Natural killer cell (primary cell): ENCODE measurements at regions not wholly inside any gene's neighbourhood (a gene's known extent, or its start where the extent isn't known, plus 50 kb on each side); places are given as distances from the start of the nearest gene placed in this dataset.

Experiments
- ATAC-seq, 3 donors: fragments of 150-1000 bp in 2 of 3; fragments of 200-7000 bp in 1 of 3; cut with Tn5 transposase; 1 replicate in 1 of 3; 2 replicates in 2 of 3; pipeline ENCODE4 v1.10.0; 2021; ENCODE audit warnings: mild to moderate bottlenecking in 2 of 3, moderate library complexity in 2 of 3
- DNase-seq, 2 donors: peaks; one replicate each; pipeline versions ENCODE4 v3.0.0 to v3.0.0-alpha.2; 2013 to 2021; ENCODE audit warnings: mixed read lengths in 1 of 2
- H3K27ac ChIP-seq: one replicate; pipeline ENCODE4 v1.5.1; 2013; ENCODE audit warnings: mild to moderate bottlenecking, low read length
- H3K27me3 ChIP-seq: one replicate; pipeline ENCODE4 v1.6.1; 2013; ENCODE audit warnings: low read length; ENCODE audit not compliant: control insufficient read depth, insufficient read depth
- H3K36me3 ChIP-seq: one replicate; pipeline ENCODE4 v1.6.1; 2013; ENCODE audit warnings: low read length; ENCODE audit not compliant: control insufficient read depth, insufficient read depth
- H3K4me1 ChIP-seq: one replicate; pipeline ENCODE4 v1.6.1; 2013; ENCODE audit warnings: low read length; ENCODE audit not compliant: control insufficient read depth, insufficient read depth
- H3K4me3 ChIP-seq: one replicate; pipeline ENCODE4 v1.5.1; 2013; ENCODE audit warnings: low read length
- H3K9me3 ChIP-seq: one replicate; pipeline ENCODE4 v1.6.1; 2013; ENCODE audit warnings: low read length; ENCODE audit not compliant: control insufficient read depth, insufficient read depth
- H3K27ac Mint-ChIP-seq, 2 donors: one replicate each; pipeline ENCODE4 v1.8.0; 2022; ENCODE audit warnings: mild to moderate bottlenecking in 2 of 2, mixed read lengths in 2 of 2, moderate library complexity in 1 of 2
- H3K27me3 Mint-ChIP-seq, 2 donors: one replicate each; pipeline ENCODE4 v1.8.0; 2022; ENCODE audit warnings: low read depth in 2 of 2, mixed read lengths in 2 of 2
- H3K36me3 Mint-ChIP-seq: one replicate; pipeline ENCODE4 v1.8.0; 2022; ENCODE audit warnings: mixed read lengths
- H3K4me1 Mint-ChIP-seq, 2 donors: one replicate each; pipeline ENCODE4 v1.8.0; 2022; ENCODE audit warnings: mixed read lengths in 2 of 2
- H3K4me3 Mint-ChIP-seq: one replicate; pipeline ENCODE4 v1.8.0; 2022; ENCODE audit warnings: mild to moderate bottlenecking, moderate library complexity, mixed read lengths
- H3K9me3 Mint-ChIP-seq, 2 donors: one replicate each; pipeline ENCODE4 v1.8.0; 2022; ENCODE audit warnings: mixed read lengths in 2 of 2
- WGBS: methylation state at CpG from one replicate; pipeline ENCODE4 v1.1.7; 2013; ENCODE audit warnings: missing lambda C conversion rate; ENCODE audit not compliant: insufficient coverage; 5-methylcytosine and 5-hydroxymethylcytosine counted together
- intact Hi-C: fragments of 100-400 bp; cut with micrococcal nuclease; formaldehyde crosslinking; loops from one replicate; pipeline ENCODE4 v1.14.2; 2022
- TF ChIP-seq, protein P1 (sequence below): fragments of 200-600 bp; IDR thresholded peaks from one replicate; pipeline ENCODE4 v1.8.0; 2022; ENCODE audit warnings: antibody characterized with exemption

DNA sequence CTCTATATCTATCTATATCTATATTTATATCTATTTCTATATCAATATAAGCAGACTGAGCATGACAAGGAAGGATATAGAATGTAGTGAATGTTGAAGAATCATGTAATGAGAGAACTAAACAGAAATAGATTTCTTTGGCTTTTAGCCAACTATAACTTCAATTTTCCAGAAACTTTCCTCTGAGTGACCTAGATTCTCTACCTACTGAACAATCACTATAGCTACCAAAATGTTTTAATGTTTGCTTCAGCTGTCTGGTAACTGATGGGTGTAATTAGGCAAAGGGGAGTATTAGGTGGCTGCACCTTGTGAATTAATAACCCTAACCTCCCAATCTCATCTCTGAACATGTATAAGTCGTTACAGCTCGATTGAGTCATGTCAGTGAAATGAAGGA lies 76.4 kb upstream of the ROBO1 start:
- Histone ChIP-seq H3K36me3 (no peaks in the 10 kb centered on the region), H3K27ac (no peak overlapping the region), H3K27me3 (no peaks in the 10 kb centered on the region), H3K4me3 (no peak overlapping the region), H3K4me1 (no peaks in the 10 kb centered on the region), H3K9me3 (no peaks in the 10 kb centered on the region)
- Mint-ChIP-seq H3K9me3 (peaks cover 12% of the 10 kb centered on the region in 2 donors), H3K36me3 (no peaks in the 10 kb centered on the region), H3K27me3 (no peaks in the 10 kb centered on the region), H3K27ac (no peak overlapping the region), H3K4me3 (no peak overlapping the region), H3K4me1 (no peaks in the 10 kb centered on the region)
- TF ChIP-seq, protein P1, sequence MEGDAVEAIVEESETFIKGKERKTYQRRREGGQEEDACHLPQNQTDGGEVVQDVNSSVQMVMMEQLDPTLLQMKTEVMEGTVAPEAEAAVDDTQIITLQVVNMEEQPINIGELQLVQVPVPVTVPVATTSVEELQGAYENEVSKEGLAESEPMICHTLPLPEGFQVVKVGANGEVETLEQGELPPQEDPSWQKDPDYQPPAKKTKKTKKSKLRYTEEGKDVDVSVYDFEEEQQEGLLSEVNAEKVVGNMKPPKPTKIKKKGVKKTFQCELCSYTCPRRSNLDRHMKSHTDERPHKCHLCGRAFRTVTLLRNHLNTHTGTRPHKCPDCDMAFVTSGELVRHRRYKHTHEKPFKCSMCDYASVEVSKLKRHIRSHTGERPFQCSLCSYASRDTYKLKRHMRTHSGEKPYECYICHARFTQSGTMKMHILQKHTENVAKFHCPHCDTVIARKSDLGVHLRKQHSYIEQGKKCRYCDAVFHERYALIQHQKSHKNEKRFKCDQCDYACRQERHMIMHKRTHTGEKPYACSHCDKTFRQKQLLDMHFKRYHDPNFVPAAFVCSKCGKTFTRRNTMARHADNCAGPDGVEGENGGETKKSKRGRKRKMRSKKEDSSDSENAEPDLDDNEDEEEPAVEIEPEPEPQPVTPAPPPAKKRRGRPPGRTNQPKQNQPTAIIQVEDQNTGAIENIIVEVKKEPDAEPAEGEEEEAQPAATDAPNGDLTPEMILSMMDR: no peak
- no peak for DNase-seq
- intact Hi-C loops: no loop called here
- no CpG with 5 or more reads among the region's 2 CpGs for WGBS
- ATAC-seq: no peak

- Histone ChIP-seq H3K4me3 (no peak overlapping the region), H3K4me1 (no peaks in the 10 kb centered on the region), H3K9me3 (no peaks in the 10 kb centered on the region), H3K27me3 (no peaks in the 10 kb centered on the region), H3K36me3 (no peaks in the 10 kb centered on the region), H3K27ac (no peak overlapping the region)
- ATAC-seq: no peak
- H3K4me1 Mint-ChIP-seq: no peaks in the 10 kb centered on the region
- H3K9me3 Mint-ChIP-seq: peaks cover 13% of the 10 kb centered on the region in 2 donors
- no peak overlapping the region for H3K4me3 Mint-ChIP-seq
- TF ChIP-seq, protein P1: no peak
- intact Hi-C loops: no loop called here
- H3K36me3 Mint-ChIP-seq: no peaks in the 10 kb centered on the region
- DNase-seq: no peak
- H3K27me3 Mint-ChIP-seq: no peaks in the 10 kb centered on the region
- H3K27ac Mint-ChIP-seq: no peak overlapping the region
Measured at GRCh38 chr3:79843180-79843579, 75.4 kb upstream of the ROBO1 start.

DNA sequence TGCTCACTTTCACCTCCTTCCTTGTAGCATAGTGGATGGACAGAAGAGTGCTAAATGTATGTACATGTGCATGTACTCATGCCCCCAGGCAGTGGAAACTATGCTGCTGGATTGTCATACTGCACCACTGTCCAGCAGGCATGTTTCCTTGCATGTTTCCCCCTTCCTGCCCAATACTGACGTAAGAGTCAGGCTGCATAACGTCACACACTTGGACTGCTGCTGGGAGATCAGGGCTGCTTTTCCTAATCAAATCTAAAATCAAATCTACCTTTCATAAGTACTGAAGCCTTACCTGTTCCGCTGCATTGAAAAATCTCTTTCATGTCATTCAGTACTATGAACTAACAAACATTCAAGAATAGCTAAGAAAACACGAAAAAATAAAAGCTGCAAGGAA lies 67.9 kb upstream of the ROBO1 start:
- Histone ChIP-seq H3K4me1 (no peaks in the 10 kb centered on the region), H3K27ac (no peak overlapping the region), H3K4me3 (no peak overlapping the region), H3K36me3 (no peaks in the 10 kb centered on the region), H3K27me3 (no peaks in the 10 kb centered on the region), H3K9me3 (peaks cover 8% of the 10 kb centered on the region)
- ATAC-seq (no peak), DNase-seq (no peak)
- intact Hi-C loops: no loop called here
- Mint-ChIP-seq H3K9me3 (peaks cover 21% of the 10 kb centered on the region in 2 donors), H3K4me1 (no peaks in the 10 kb centered on the region), H3K4me3 (no peak overlapping the region), H3K27ac (no peak overlapping the region), H3K36me3 (no peaks in the 10 kb centered on the region), H3K27me3 (no peaks in the 10 kb centered on the region)
- TF ChIP-seq, protein P1: no peak
- 74% methylated on average over 3 of the region's 4 CpGs for WGBS

DNA sequence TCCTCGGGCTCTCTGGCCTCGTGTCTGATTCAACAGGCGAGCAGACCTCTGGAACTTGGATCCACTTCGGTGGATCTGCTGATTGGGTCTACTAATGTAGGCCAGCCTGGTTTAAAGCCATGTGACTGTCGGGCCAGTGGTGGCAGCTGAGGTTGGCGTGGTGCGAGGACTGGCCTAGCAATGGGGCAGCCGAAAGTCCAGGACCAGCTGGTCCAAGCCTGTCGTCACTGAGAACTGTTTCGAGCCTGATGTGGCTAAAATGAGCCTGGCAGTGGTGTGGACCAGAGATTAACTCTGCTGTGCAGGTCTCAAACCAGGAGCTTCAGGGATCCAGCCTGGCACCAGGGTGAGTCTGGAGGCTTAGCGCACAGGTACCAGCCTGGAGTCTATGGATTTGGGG lies 56.4 kb upstream of the ROBO1 start:
- ATAC-seq (no peak), DNase-seq (no peak)
- no peaks in the 10 kb centered on the region for H3K27me3 ChIP-seq
- WGBS: 76% methylated on average over 11 of the region's 11 CpGs
- Mint-ChIP-seq H3K4me3 (no peak overlapping the region), H3K9me3 (peaks cover 17 to 24% of the 10 kb centered on the region in 2 donors), H3K4me1 (no peaks in the 10 kb centered on the region), H3K27ac (no peak overlapping the region), H3K36me3 (peaks cover 8% of the 10 kb centered on the region), H3K27me3 (no peaks in the 10 kb centered on the region)
- H3K4me3 ChIP-seq: no peak overlapping the region
- no peaks in the 10 kb centered on the region for H3K4me1 ChIP-seq
- no peaks in the 10 kb centered on the region for H3K36me3 ChIP-seq
- H3K27ac ChIP-seq: no peak overlapping the region
- H3K9me3 ChIP-seq: peaks cover 8% of the 10 kb centered on the region
- intact Hi-C loops: no loop called here
- TF ChIP-seq, protein P1: no peak
